Liver (tissue), 3 donors: ENCODE measurements at regions not wholly inside any gene's neighbourhood (a gene's known extent, or its start where the extent isn't known, plus 50 kb on each side); places are given as distances from the start of the nearest gene placed in this dataset.

Source experiments
- GABPA ChIP-seq, 2 donors: IDR thresholded peaks in 1 of 2; conservative IDR thresholded peaks in 1 of 2; 2 replicates each; pipeline ENCODE4 v1.6.1; 2016; ENCODE audit warnings: antibody characterized with exemption in 2 of 2, mild to moderate bottlenecking in 1 of 2, moderate library complexity in 1 of 2
- JUND ChIP-seq, 2 donors: IDR thresholded peaks; 2 replicates each; pipeline ENCODE4 v1.6.1; 2016; ENCODE audit warnings: antibody characterized with exemption in 2 of 2
- RAD21 ChIP-seq, 2 donors: IDR thresholded peaks; 2 replicates each; pipeline ENCODE4 v1.6.1; 2016; ENCODE audit warnings: antibody characterized with exemption in 2 of 2, mild to moderate bottlenecking in 2 of 2
- REST ChIP-seq: IDR thresholded peaks from 2 replicates; pipeline ENCODE4 v1.6.1; 2016; ENCODE audit warnings: antibody characterized with exemption, mild to moderate bottlenecking
- RXRA ChIP-seq, 2 donors: IDR thresholded peaks; 2 replicates each; pipeline ENCODE4 v1.6.1; 2017 to 2018; ENCODE audit warnings: antibody characterized with exemption in 2 of 2, mild to moderate bottlenecking in 1 of 2
- SP1 ChIP-seq: IDR thresholded peaks from 2 replicates; pipeline ENCODE4 v1.6.1; 2018; ENCODE audit warnings: antibody characterized with exemption, mild to moderate bottlenecking
- TAF1 ChIP-seq: conservative IDR thresholded peaks from 2 replicates; pipeline ENCODE4 v1.6.1; 2016; ENCODE audit warnings: antibody characterized with exemption, mild to moderate bottlenecking
- YY1 ChIP-seq: IDR thresholded peaks from 2 replicates; pipeline ENCODE4 v1.6.1; 2016; ENCODE audit warnings: antibody characterized with exemption, mild to moderate bottlenecking
- TF ChIP-seq, protein P1 (sequence below): fragments of 150-350 bp; IDR thresholded peaks from 2 replicates; pipeline ENCODE4 v1.5.1; 2017; ENCODE audit warnings: improper control_type of control experiment, low read depth, low read length; ENCODE audit not compliant: missing input control
- donor health status: healthy.
- donor health status: healthy.

DNA sequence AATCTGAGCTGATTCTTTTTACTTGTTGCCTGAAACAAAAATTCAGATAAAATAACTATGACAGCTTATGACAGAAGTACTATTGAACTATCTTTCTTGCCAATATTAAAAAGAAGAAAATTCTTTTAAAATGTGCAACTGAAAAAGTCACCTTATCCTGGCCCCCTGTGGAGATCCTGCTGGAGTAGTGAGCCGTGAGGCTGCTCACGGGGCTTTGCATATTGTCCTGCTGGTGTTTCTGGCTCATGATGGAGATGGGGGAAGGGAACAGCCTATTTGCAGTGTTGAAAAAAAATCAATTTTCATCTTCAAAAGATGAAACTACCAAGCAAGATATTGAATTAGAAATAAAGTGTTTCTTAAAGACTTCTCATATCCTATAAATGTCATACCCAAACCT lies 216.0 kb downstream of the SAMD5 start:
- TF ChIP-seq SP1 (no peak), YY1 (no peak), JUND (IDR thresholded peaks at IDR 0.05) (no peak), REST (no peak), RAD21 (IDR thresholded peaks at IDR 0.05) (no peak), TAF1 (no peak), RXRA (IDR thresholded peaks at IDR 0.05) (no peak), GABPA (IDR thresholded peaks at IDR 0.05 in 1 of 2, conservative IDR thresholded peaks at IDR 0.05 in 1 of 2) (no peak)
- TF ChIP-seq, protein P1, sequence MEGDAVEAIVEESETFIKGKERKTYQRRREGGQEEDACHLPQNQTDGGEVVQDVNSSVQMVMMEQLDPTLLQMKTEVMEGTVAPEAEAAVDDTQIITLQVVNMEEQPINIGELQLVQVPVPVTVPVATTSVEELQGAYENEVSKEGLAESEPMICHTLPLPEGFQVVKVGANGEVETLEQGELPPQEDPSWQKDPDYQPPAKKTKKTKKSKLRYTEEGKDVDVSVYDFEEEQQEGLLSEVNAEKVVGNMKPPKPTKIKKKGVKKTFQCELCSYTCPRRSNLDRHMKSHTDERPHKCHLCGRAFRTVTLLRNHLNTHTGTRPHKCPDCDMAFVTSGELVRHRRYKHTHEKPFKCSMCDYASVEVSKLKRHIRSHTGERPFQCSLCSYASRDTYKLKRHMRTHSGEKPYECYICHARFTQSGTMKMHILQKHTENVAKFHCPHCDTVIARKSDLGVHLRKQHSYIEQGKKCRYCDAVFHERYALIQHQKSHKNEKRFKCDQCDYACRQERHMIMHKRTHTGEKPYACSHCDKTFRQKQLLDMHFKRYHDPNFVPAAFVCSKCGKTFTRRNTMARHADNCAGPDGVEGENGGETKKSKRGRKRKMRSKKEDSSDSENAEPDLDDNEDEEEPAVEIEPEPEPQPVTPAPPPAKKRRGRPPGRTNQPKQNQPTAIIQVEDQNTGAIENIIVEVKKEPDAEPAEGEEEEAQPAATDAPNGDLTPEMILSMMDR = no peak
